ENCODE measurements at regions not wholly inside any gene's neighbourhood (a gene's known extent, or its start where the extent isn't known, plus 50 kb on each side); places are given as distances from the start of the nearest gene placed in this dataset.
A peak's percentile ranks its signal among the peaks of the same experiment; 100 is the strongest.

DNA sequence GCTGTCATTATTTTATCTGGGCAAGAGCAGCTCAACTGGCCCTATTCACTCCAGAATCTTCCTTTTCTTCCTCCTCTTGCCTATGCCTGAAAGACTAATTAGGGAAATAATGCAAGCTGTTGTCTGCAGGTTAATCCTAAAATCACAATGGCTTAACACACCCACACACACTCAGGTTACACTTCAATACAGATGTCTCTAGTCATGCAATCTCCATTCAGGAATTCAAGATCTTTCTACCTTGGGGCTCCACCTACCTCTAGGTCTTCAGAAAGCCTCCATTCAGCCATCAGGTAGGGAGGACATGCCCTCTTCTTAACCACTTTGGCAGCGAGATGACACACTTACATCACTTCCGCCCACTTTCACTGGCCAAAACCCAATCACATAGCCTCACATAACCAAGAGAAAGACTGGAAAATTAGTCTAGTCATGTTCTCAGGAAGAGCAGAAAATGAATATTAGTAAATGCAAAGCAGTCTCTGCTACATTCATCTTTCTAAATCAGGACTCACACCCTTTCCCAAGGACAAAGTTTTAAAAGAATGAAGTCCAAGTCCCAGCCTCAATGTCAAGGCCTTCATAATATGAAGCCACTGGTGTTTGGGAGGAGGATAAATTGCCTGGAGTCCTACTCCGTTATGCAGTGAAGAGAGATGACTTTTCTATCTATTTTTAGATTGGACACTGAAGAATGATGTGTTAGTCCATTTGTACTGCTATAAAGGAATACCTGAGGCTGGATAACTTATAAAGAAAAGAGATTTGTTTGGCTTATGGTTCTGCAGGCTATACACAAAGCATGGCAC is 428.1 kb downstream of the EFNA5 start:
- intact Hi-C loops (cut with micrococcal nuclease) = no loop called here
- H3K27me3 ChIP-seq (ENCODE audit: control insufficient read depth, insufficient read depth, low read length) = no peaks in the 10 kb centered on the region
- no peak overlapping the region for H3K27ac ChIP-seq (ENCODE audit: low read length)
- no peak for ATAC-seq
- no peaks in the 10 kb centered on the region for H3K4me1 Mint-ChIP-seq
- no peak for DNase-seq
- 67% methylated on average over 3 of the region's 3 CpGs for WGBS (ENCODE audit: insufficient coverage)
- H3K36me3 ChIP-seq (ENCODE audit: control insufficient read depth, insufficient read depth, low read length) = no peaks in the 10 kb centered on the region
- no peaks in the 10 kb centered on the region for H3K4me1 ChIP-seq (ENCODE audit: control insufficient read depth, insufficient read depth, low read length)
- no peak overlapping the region for H3K4me3 Mint-ChIP-seq
- H3K9me3 ChIP-seq (ENCODE audit: control insufficient read depth, insufficient read depth, low read length) = no peaks in the 10 kb centered on the region
- no peaks in the 10 kb centered on the region for H3K36me3 Mint-ChIP-seq
- H3K9me3 Mint-ChIP-seq = no peaks in the 10 kb centered on the region
- no peak overlapping the region for H3K4me3 ChIP-seq (ENCODE audit: low read length)
- H3K27ac Mint-ChIP-seq = no peak overlapping the region
- H3K27me3 Mint-ChIP-seq (ENCODE audit: low read depth in 2 of 2) = peaks cover 7 to 9% of the 10 kb centered on the region in 2 donors
- TF ChIP-seq, protein P1, sequence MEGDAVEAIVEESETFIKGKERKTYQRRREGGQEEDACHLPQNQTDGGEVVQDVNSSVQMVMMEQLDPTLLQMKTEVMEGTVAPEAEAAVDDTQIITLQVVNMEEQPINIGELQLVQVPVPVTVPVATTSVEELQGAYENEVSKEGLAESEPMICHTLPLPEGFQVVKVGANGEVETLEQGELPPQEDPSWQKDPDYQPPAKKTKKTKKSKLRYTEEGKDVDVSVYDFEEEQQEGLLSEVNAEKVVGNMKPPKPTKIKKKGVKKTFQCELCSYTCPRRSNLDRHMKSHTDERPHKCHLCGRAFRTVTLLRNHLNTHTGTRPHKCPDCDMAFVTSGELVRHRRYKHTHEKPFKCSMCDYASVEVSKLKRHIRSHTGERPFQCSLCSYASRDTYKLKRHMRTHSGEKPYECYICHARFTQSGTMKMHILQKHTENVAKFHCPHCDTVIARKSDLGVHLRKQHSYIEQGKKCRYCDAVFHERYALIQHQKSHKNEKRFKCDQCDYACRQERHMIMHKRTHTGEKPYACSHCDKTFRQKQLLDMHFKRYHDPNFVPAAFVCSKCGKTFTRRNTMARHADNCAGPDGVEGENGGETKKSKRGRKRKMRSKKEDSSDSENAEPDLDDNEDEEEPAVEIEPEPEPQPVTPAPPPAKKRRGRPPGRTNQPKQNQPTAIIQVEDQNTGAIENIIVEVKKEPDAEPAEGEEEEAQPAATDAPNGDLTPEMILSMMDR (IDR thresholded peaks at IDR 0.05) = no peak

DNA sequence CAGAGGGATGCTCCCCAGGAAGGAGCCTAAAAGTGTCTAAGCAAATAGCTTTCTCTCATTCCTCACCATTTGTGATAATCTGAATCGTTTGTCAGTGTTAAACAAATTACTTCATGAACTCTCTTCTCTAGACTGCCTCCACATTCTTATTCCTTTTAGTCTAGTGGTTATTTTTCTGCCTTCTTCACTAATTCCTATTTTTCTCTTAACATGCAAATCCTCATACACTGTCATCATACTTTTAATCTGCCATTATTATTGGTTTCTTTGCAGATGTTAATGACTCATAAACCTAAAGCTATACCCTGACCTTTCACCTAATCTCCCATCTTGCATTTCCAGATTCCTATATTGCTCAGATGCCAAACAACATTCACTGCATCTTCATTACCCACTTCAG is 428.9 kb downstream of the EFNA5 start:
- intact Hi-C loops (cut with micrococcal nuclease) = no loop called here
- no peaks in the 10 kb centered on the region for H3K36me3 Mint-ChIP-seq
- peaks cover 9 to 11% of the 10 kb centered on the region in 2 donors for H3K27me3 Mint-ChIP-seq (ENCODE audit: low read depth in 2 of 2)
- TF ChIP-seq, protein P1 (IDR thresholded peaks at IDR 0.05) = no peak
- H3K27ac ChIP-seq (ENCODE audit: low read length) = no peak overlapping the region
- no peaks in the 10 kb centered on the region for H3K4me1 ChIP-seq (ENCODE audit: control insufficient read depth, insufficient read depth, low read length)
- no peak overlapping the region for H3K4me3 Mint-ChIP-seq
- H3K4me3 ChIP-seq (ENCODE audit: low read length) = no peak overlapping the region
- DNase-seq (no peak), ATAC-seq (no peak)
- no peaks in the 10 kb centered on the region for H3K4me1 Mint-ChIP-seq
- no peaks in the 10 kb centered on the region for H3K36me3 ChIP-seq (ENCODE audit: control insufficient read depth, insufficient read depth, low read length)
- no peaks in the 10 kb centered on the region for H3K9me3 Mint-ChIP-seq
- no peak overlapping the region for H3K27ac Mint-ChIP-seq
- H3K27me3 ChIP-seq (ENCODE audit: control insufficient read depth, insufficient read depth, low read length) = peaks cover 2% of the 10 kb centered on the region
- WGBS (ENCODE audit: insufficient coverage) = 78% methylated on average over 1 of the region's 1 CpG
- H3K9me3 ChIP-seq (ENCODE audit: control insufficient read depth, insufficient read depth, low read length) = no peaks in the 10 kb centered on the region

DNA sequence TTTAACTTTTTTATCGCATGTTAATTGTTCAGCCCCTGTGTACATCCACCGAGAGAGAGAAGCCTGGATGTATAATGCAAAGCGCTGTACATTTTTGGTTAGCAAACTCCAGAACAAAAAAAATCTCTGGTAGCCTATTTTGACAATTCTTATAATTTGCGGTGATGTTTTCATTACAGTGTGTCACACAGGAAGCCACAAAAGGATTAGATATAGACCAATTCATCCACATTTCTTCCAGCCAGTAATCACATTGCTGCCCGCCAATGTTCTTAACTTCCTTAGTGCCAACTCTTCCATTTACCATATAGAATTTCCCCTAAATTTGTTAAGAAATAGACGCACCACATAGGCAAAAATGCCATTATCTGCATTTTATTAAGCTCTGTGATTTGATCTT is 435.6 kb downstream of the EFNA5 start:
- Histone ChIP-seq H3K9me3 (ENCODE audit: control insufficient read depth, insufficient read depth, low read length) (no peaks in the 10 kb centered on the region), H3K4me3 (ENCODE audit: low read length) (no peak overlapping the region), H3K27ac (ENCODE audit: low read length) (no peak overlapping the region), H3K36me3 (ENCODE audit: control insufficient read depth, insufficient read depth, low read length) (no peaks in the 10 kb centered on the region), H3K27me3 (ENCODE audit: control insufficient read depth, insufficient read depth, low read length) (peaks cover 8% of the 10 kb centered on the region), H3K4me1 (ENCODE audit: control insufficient read depth, insufficient read depth, low read length) (no peaks in the 10 kb centered on the region)
- H3K36me3 Mint-ChIP-seq = no peaks in the 10 kb centered on the region
- peaks cover 11 to 17% of the 10 kb centered on the region in 2 donors for H3K4me1 Mint-ChIP-seq
- peaks cover 28 to 62% of the 10 kb centered on the region in 2 donors for H3K27me3 Mint-ChIP-seq (ENCODE audit: low read depth in 2 of 2)
- no peak overlapping the region for H3K27ac Mint-ChIP-seq
- intact Hi-C loops (cut with micrococcal nuclease) = no loop called here
- ATAC-seq = peak in 2 of 3 donors; percentile 26 to 51
- H3K9me3 Mint-ChIP-seq = no peaks in the 10 kb centered on the region
- TF ChIP-seq, protein P1 (IDR thresholded peaks at IDR 0.05) = no peak
- peak overlapping the region; percentile 41 for H3K4me3 Mint-ChIP-seq
- DNase-seq = no peak
- 70% methylated on average over 6 of the region's 6 CpGs for WGBS (ENCODE audit: insufficient coverage)

DNA sequence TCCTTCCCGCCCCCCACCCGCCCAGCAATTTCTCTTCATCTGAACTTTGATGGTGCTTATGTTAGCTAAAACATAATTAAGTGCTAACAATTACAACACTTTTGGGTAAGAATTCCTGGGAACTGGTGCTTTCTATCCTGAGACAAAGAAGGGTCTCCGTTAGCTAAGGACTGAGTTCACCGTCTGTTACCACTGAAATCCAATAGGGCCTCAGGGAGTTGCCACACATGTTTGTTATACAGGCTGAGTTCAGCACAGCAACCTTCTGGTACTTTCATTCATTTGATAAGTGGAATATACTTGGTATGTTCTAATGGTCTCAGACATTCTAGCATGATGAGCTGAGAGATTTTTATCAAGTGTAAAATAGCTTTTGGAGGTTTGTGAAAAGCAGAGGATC is 437.9 kb downstream of the EFNA5 start:
- Mint-ChIP-seq H3K4me1 (peaks cover 11 to 17% of the 10 kb centered on the region in 2 donors), H3K36me3 (no peaks in the 10 kb centered on the region), H3K4me3 (no peak overlapping the region), H3K27me3 (ENCODE audit: low read depth in 2 of 2) (peaks cover 27 to 67% of the 10 kb centered on the region in 2 donors), H3K27ac (no peak overlapping the region), H3K9me3 (no peaks in the 10 kb centered on the region)
- ATAC-seq (no peak), DNase-seq (no peak)
- H3K36me3 ChIP-seq (ENCODE audit: control insufficient read depth, insufficient read depth, low read length) = no peaks in the 10 kb centered on the region
- WGBS (ENCODE audit: insufficient coverage) = 96% methylated on average over 2 of the region's 4 CpGs
- intact Hi-C loops (cut with micrococcal nuclease) = no loop called here
- no peak overlapping the region for H3K4me3 ChIP-seq (ENCODE audit: low read length)
- peaks cover 8% of the 10 kb centered on the region for H3K27me3 ChIP-seq (ENCODE audit: control insufficient read depth, insufficient read depth, low read length)
- H3K9me3 ChIP-seq (ENCODE audit: control insufficient read depth, insufficient read depth, low read length) = no peaks in the 10 kb centered on the region
- no peaks in the 10 kb centered on the region for H3K4me1 ChIP-seq (ENCODE audit: control insufficient read depth, insufficient read depth, low read length)
- no peak overlapping the region for H3K27ac ChIP-seq (ENCODE audit: low read length)
- TF ChIP-seq, protein P1 (IDR thresholded peaks at IDR 0.05) = no peak

All from natural killer cell (primary cell).